Nephron (organoid): ENCODE measurements at regions not wholly inside any gene's neighbourhood (a gene's known extent, or its start where the extent isn't known, plus 50 kb on each side); places are given as distances from the start of the nearest gene placed in this dataset.

Source experiments
- H3K27ac Mint-ChIP-seq, 3 experiments: 2 replicates each; pipeline ENCODE4 v1.8.0; 2020; ENCODE audit warnings: mixed read lengths in 3 of 3, mild to moderate bottlenecking in 2 of 3, moderate library complexity in 1 of 3
- H3K27me3 Mint-ChIP-seq: 2 replicates; pipeline ENCODE4 v1.8.0; 2021; ENCODE audit warnings: low read depth, mild to moderate bottlenecking, moderate library complexity, mixed read lengths
- H3K36me3 Mint-ChIP-seq: 2 replicates; pipeline ENCODE4 v1.8.0; 2020; ENCODE audit warnings: low read depth, mixed read lengths
- H3K4me1 Mint-ChIP-seq: 2 replicates; pipeline ENCODE4 v1.8.0; 2020; ENCODE audit warnings: mixed read lengths
- H3K4me3 Mint-ChIP-seq, 3 experiments: 2 replicates each; pipeline ENCODE4 v1.8.0; 2020; ENCODE audit warnings: mild to moderate bottlenecking in 3 of 3, mixed read lengths in 3 of 3, moderate library complexity in 2 of 3
- H3K9me3 Mint-ChIP-seq: 2 replicates; pipeline ENCODE4 v1.8.0; 2020; ENCODE audit warnings: mixed read lengths
- CTCF ChIP-seq, 3 experiments: fragments of 200-600 bp; sonication (generic); IDR thresholded peaks; one replicate each; pipeline ENCODE4 v1.5.0; 2021; ENCODE audit warnings: antibody characterized with exemption in 3 of 3; ENCODE audit not compliant: unreplicated experiment in 3 of 3

DNA sequence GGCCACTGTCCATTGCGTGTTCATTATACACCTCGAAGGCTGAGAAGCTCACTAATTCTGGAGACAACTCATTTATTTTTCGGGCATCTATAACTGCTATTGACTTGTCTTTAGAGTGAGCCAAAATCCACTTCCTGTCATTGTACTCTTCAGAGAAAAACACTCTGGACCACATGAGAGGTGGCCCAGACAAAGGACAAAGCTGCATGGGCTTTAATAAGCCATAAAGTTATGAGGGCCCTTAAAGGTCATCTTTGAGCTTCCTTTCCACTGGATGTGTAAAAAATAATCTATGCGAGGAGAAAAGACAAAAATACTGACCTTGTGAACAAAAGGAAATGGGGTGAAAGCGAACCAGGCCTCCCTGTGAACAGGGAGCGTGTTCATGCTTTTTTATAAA is 63.5 kb upstream of the ZC3H12C start:
- Mint-ChIP-seq H3K4me3 (no peak overlapping the region), H3K9me3 (no peaks in the 10 kb centered on the region), H3K4me1 (no peaks in the 10 kb centered on the region), H3K27ac (no peak overlapping the region), H3K36me3 (no peaks in the 10 kb centered on the region), H3K27me3 (peaks cover 3% of the 10 kb centered on the region)
- TF ChIP-seq CTCF (IDR thresholded peaks at IDR 0.05; ENCODE audit: unreplicated experiment in 3 of 3) = no peak

DNA sequence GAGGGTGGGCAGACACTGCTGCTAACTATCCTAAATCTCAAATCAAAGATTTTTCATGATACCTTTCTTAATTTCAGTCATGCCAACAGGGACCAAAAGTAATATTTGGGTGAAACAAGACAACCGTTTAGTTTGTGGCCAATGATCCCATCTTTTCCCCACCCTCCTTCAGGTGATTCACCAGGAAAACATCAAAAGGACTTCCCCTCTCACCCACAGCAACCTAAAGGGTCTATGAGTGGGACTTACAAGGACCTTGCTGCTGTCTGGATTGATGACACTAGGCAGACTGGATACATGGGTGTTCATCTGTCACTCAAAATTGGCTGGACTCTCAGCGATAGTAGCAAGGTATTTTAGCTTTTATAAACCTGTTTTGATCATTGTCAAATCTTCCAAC is 62.0 kb upstream of the ZC3H12C start:
- no peak for TF ChIP-seq CTCF (IDR thresholded peaks at IDR 0.05; ENCODE audit: unreplicated experiment in 3 of 3)
- Mint-ChIP-seq H3K4me3 (no peak overlapping the region), H3K9me3 (no peaks in the 10 kb centered on the region), H3K36me3 (no peaks in the 10 kb centered on the region), H3K4me1 (no peaks in the 10 kb centered on the region), H3K27ac (no peak overlapping the region), H3K27me3 (peaks cover 3% of the 10 kb centered on the region)

GRCh38 chr11:110032259-110032658 is 60.9 kb upstream of the ZC3H12C start:
- Mint-ChIP-seq H3K36me3 (no peaks in the 10 kb centered on the region), H3K27me3 (peaks cover 3% of the 10 kb centered on the region), H3K27ac (no peak overlapping the region), H3K4me3 (no peak overlapping the region), H3K4me1 (no peaks in the 10 kb centered on the region), H3K9me3 (no peaks in the 10 kb centered on the region)
- no peak for TF ChIP-seq CTCF (IDR thresholded peaks at IDR 0.05; ENCODE audit: unreplicated experiment in 3 of 3)

- no peak for TF ChIP-seq CTCF (IDR thresholded peaks at IDR 0.05; ENCODE audit: unreplicated experiment in 3 of 3)
- Mint-ChIP-seq H3K4me3 (no peak overlapping the region), H3K4me1 (no peaks in the 10 kb centered on the region), H3K9me3 (no peaks in the 10 kb centered on the region), H3K36me3 (no peaks in the 10 kb centered on the region), H3K27me3 (peaks cover 3% of the 10 kb centered on the region), H3K27ac (no peak overlapping the region)
Observed at GRCh38 chr11:110032957-110033570, 60.1 kb upstream of the ZC3H12C start.

DNA sequence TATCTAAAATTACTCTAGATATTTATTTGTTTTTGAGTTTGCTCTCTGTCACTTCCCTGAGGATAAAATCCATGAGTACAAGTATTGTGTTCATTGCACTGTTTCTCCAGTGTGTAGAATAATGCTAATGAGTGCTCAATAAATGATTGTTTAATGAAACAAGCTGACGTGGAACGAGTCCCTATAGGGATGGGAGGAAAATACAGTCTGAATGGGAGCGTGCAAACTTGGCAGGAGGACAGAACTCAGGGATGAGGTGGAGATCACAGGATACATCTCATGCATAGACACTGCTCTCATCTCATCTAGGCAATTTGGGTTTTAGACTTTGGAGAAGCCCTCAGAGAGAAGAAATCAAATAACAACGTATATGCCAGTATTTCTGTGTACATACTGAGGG is 58.4 kb upstream of the ZC3H12C start:
- H3K27me3 Mint-ChIP-seq = peaks cover 3% of the 10 kb centered on the region
- no peak overlapping the region for H3K27ac Mint-ChIP-seq
- no peaks in the 10 kb centered on the region for H3K4me1 Mint-ChIP-seq
- no peak overlapping the region for H3K4me3 Mint-ChIP-seq
- no peaks in the 10 kb centered on the region for H3K36me3 Mint-ChIP-seq
- no peak for TF ChIP-seq CTCF (IDR thresholded peaks at IDR 0.05; ENCODE audit: unreplicated experiment in 3 of 3)
- no peaks in the 10 kb centered on the region for H3K9me3 Mint-ChIP-seq

DNA sequence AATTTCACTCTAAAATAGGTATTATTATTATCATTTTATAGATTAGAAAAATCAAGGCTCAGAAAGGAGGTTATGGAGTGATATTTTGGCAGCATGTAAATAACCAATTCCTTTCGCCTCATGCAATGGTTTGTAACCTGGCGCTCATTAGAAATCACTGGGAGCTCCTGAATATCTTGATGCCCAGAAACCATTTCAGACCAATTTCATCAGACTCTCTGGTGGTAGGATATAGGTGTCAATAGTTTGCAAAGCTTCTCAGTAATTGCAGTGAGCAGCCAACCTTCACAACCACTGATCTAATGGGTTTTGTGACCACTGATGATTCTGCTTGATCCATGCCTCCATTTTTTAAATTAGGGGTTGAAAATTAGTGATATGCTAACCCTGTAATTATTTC is 57.8 kb upstream of the ZC3H12C start:
- Mint-ChIP-seq H3K4me1 (no peaks in the 10 kb centered on the region), H3K27me3 (peaks cover under 1% of the 10 kb centered on the region), H3K9me3 (no peaks in the 10 kb centered on the region), H3K27ac (no peak overlapping the region), H3K36me3 (no peaks in the 10 kb centered on the region), H3K4me3 (no peak overlapping the region)
- no peak for TF ChIP-seq CTCF (IDR thresholded peaks at IDR 0.05; ENCODE audit: unreplicated experiment in 3 of 3)
